ENCODE measurements at regions not wholly inside any gene's neighbourhood (a gene's known extent, or its start where the extent isn't known, plus 50 kb on each side); places are given as distances from the start of the nearest gene placed in this dataset.

GRCh38 chr2:829047-829446, 121.6 kb upstream of the SNTG2 start:
- H3K36me3 Mint-ChIP-seq (ENCODE audit: low read depth): no peaks in the 10 kb centered on the region
- no peak overlapping the region for H3K27ac Mint-ChIP-seq
- no peak overlapping the region for H3K4me3 Mint-ChIP-seq
- DNase-seq: no peak
- peaks cover 20% of the 10 kb centered on the region for H3K27me3 Mint-ChIP-seq (ENCODE audit: low read depth, poor library complexity)
- no peak for TF ChIP-seq CTCF (IDR thresholded peaks at IDR 0.05)
- no peaks in the 10 kb centered on the region for H3K9me3 Mint-ChIP-seq
- H3K4me1 Mint-ChIP-seq: peaks cover 19% of the 10 kb centered on the region

GRCh38 chr2:824954-825353, 125.7 kb upstream of the SNTG2 start:
- no peaks in the 10 kb centered on the region for H3K9me3 Mint-ChIP-seq
- peaks cover 28% of the 10 kb centered on the region for H3K4me1 Mint-ChIP-seq
- no peak for TF ChIP-seq CTCF (IDR thresholded peaks at IDR 0.05)
- no peak overlapping the region for H3K4me3 Mint-ChIP-seq
- H3K36me3 Mint-ChIP-seq (ENCODE audit: low read depth): no peaks in the 10 kb centered on the region
- DNase-seq: no peak
- peaks cover 11% of the 10 kb centered on the region for H3K27me3 Mint-ChIP-seq (ENCODE audit: low read depth, poor library complexity)
- no peak overlapping the region for H3K27ac Mint-ChIP-seq

- Mint-ChIP-seq H3K27me3 (ENCODE audit: low read depth, poor library complexity) (peaks cover 11% of the 10 kb centered on the region), H3K4me1 (peaks cover 28% of the 10 kb centered on the region), H3K4me3 (no peak overlapping the region), H3K36me3 (ENCODE audit: low read depth) (no peaks in the 10 kb centered on the region), H3K9me3 (no peaks in the 10 kb centered on the region), H3K27ac (no peak overlapping the region)
- no peak for TF ChIP-seq CTCF (IDR thresholded peaks at IDR 0.05)
- DNase-seq: no peak
Measured at GRCh38 chr2:824524-824923, 126.1 kb upstream of the SNTG2 start.

- peaks cover 36% of the 10 kb centered on the region for H3K4me1 Mint-ChIP-seq
- no peaks in the 10 kb centered on the region for H3K9me3 Mint-ChIP-seq
- H3K4me3 Mint-ChIP-seq: no peak overlapping the region
- no peak overlapping the region for H3K27ac Mint-ChIP-seq
- no peaks in the 10 kb centered on the region for H3K36me3 Mint-ChIP-seq (ENCODE audit: low read depth)
- H3K27me3 Mint-ChIP-seq (ENCODE audit: low read depth, poor library complexity): peaks cover 6% of the 10 kb centered on the region
- no peak for DNase-seq
- no peak for TF ChIP-seq CTCF (IDR thresholded peaks at IDR 0.05)
Measured at GRCh38 chr2:821546-821945, 129.1 kb upstream of the SNTG2 start.

- Mint-ChIP-seq H3K4me3 (no peak overlapping the region), H3K27me3 (ENCODE audit: low read depth, poor library complexity) (peaks cover 7% of the 10 kb centered on the region), H3K4me1 (peaks cover 26% of the 10 kb centered on the region), H3K36me3 (ENCODE audit: low read depth) (no peaks in the 10 kb centered on the region), H3K9me3 (no peaks in the 10 kb centered on the region), H3K27ac (no peak overlapping the region)
- DNase-seq: no peak
- TF ChIP-seq CTCF (IDR thresholded peaks at IDR 0.05): no peak
Measured at GRCh38 chr2:819601-820000, 131.0 kb upstream of the SNTG2 start.

- no peak for TF ChIP-seq CTCF (IDR thresholded peaks at IDR 0.05)
- no peaks in the 10 kb centered on the region for H3K36me3 Mint-ChIP-seq (ENCODE audit: low read depth)
- no peaks in the 10 kb centered on the region for H3K9me3 Mint-ChIP-seq
- peaks cover 24% of the 10 kb centered on the region for H3K4me1 Mint-ChIP-seq
- H3K27me3 Mint-ChIP-seq (ENCODE audit: low read depth, poor library complexity): peaks cover 9% of the 10 kb centered on the region
- no peak overlapping the region for H3K27ac Mint-ChIP-seq
- no peak for DNase-seq
- no peak overlapping the region for H3K4me3 Mint-ChIP-seq
Measured at GRCh38 chr2:819121-819520, 131.5 kb upstream of the SNTG2 start.

Data from nephron progenitor cell (in vitro differentiated cells).